Non-pigmented ciliary epithelial cell (primary cell): ENCODE measurements at regions not wholly inside any gene's neighbourhood (a gene's known extent, or its start where the extent isn't known, plus 50 kb on each side); places are given as distances from the start of the nearest gene placed in this dataset.

ENCODE experiments used
- DNase-seq: peaks from one replicate; pipeline ENCODE4 v3.0.0-alpha.2; 2010; ENCODE audit warnings: low read depth

- DNase-seq = no peak
Observed at GRCh38 chr4:83716874-83717273, 181.0 kb downstream of the GPAT3 start.

GRCh38 chr4:83712890-83713289 lies 177.0 kb downstream of the GPAT3 start:
- no peak for DNase-seq

GRCh38 chr4:83709627-83710026 lies 173.7 kb downstream of the GPAT3 start:
- no peak for DNase-seq

- no peak for DNase-seq
Observed at GRCh38 chr4:83708500-83709175, 172.7 kb downstream of the GPAT3 start.

- no peak for DNase-seq
Observed at GRCh38 chr4:83704786-83705185, 168.9 kb downstream of the GPAT3 start.

- DNase-seq = no peak
Observed at GRCh38 chr4:83703752-83704151, 167.8 kb downstream of the GPAT3 start.

- DNase-seq = no peak
Observed at GRCh38 chr4:83701041-83701440, 165.1 kb downstream of the GPAT3 start.

- DNase-seq = no peak
Observed at GRCh38 chr4:83699358-83699757, 163.4 kb downstream of the GPAT3 start.

GRCh38 chr4:83692028-83692427 lies 156.1 kb downstream of the GPAT3 start:
- no peak for DNase-seq

GRCh38 chr4:83686166-83686565 lies 150.3 kb downstream of the GPAT3 start:
- DNase-seq = no peak

GRCh38 chr4:83679692-83680091 lies 143.8 kb downstream of the GPAT3 start:
- DNase-seq = no peak

- no peak for DNase-seq
Observed at GRCh38 chr4:83679254-83679653, 143.3 kb downstream of the GPAT3 start.

- DNase-seq = no peak
Observed at GRCh38 chr4:83677656-83678055, 141.7 kb downstream of the GPAT3 start.

GRCh38 chr4:83664741-83665140 lies 128.8 kb downstream of the GPAT3 start:
- DNase-seq = no peak

GRCh38 chr4:83664071-83664470 lies 128.2 kb downstream of the GPAT3 start:
- no peak for DNase-seq

GRCh38 chr4:83662204-83662603 lies 126.3 kb downstream of the GPAT3 start:
- DNase-seq = no peak

- no peak for DNase-seq
Observed at GRCh38 chr4:83661359-83661758, 125.5 kb downstream of the GPAT3 start.

- no peak for DNase-seq
Observed at GRCh38 chr4:83660578-83660977, 124.7 kb downstream of the GPAT3 start.

- no peak for DNase-seq
Observed at GRCh38 chr4:83658806-83659205, 122.9 kb downstream of the GPAT3 start.

GRCh38 chr4:83657336-83657735 lies 121.4 kb downstream of the GPAT3 start:
- DNase-seq = no peak
